ENCODE measurements at regions not wholly inside any gene's neighbourhood (a gene's known extent, or its start where the extent isn't known, plus 50 kb on each side); places are given as distances from the start of the nearest gene placed in this dataset.
"Not testable (repeated sequence)": the region's sequence is repeated elsewhere in the genome, so short reads cannot be mapped to it uniquely, and the experiment has no call there.

GRCh38 chr21:28052956-28053355 is 939.7 kb downstream of the LTN1 start:
- H3K9me3 ChIP-seq (ENCODE audit: control extremely low read depth in 1 of 5, control insufficient read depth in 4 of 5, insufficient read depth in 2 of 5, low read depth in 1 of 5, low read length in 4 of 5); POLR2A ChIA-PET; DNase-seq; CTCF ChIA-PET; H3K27me3 ChIP-seq (replicated peaks in 2 of 5; ENCODE audit: control insufficient read depth in 4 of 5, insufficient read depth in 5 of 5, low read length in 4 of 5); H3K27ac ChIP-seq (ENCODE audit: insufficient read depth in 1 of 2, low read depth in 1 of 2, low read length in 2 of 2, poor library complexity in 1 of 2, severe bottlenecking in 2 of 2); H3K4me1 ChIP-seq (ENCODE audit: control extremely low read depth in 1 of 4, control insufficient read depth in 4 of 4, insufficient read depth in 4 of 4, low read length in 3 of 4); H3K36me3 ChIP-seq (ENCODE audit: control insufficient read depth in 4 of 4, insufficient read depth in 4 of 4, low read length in 3 of 4); H3K4me3 ChIP-seq (ENCODE audit: control insufficient read depth in 1 of 7, extremely low read depth in 1 of 7, insufficient read depth in 4 of 7, low read depth in 2 of 7, low read length in 6 of 7): not testable (repeated sequence)
- WGBS (ENCODE audit: insufficient coverage): no CpG with 5 or more reads among the region's 1 CpG

DNA sequence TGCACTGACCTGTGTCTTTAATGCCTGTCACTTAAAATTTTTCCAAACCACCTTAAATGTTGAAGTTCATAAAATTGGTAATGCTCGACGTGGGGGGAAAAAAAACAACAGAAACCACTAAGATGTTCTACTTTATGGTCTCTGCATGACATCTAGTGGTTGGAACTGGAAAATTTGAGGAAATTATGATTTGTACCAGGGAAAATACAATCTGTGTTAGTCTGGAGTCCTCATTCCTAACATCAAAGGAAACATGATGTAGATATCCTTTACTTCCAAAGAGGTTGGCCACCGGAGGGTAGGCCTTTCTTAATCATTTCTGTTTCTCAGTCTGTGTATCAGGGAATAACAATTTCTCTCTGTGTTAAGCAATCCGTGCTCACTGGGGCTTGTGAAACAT is 941.0 kb downstream of the LTN1 start:
- CTCF ChIA-PET; H3K36me3 ChIP-seq (ENCODE audit: control insufficient read depth in 4 of 4, insufficient read depth in 4 of 4, low read length in 3 of 4); POLR2A ChIA-PET; H3K27me3 ChIP-seq (replicated peaks in 2 of 5; ENCODE audit: control insufficient read depth in 4 of 5, insufficient read depth in 5 of 5, low read length in 4 of 5); H3K27ac ChIP-seq (ENCODE audit: insufficient read depth in 1 of 2, low read depth in 1 of 2, low read length in 2 of 2, poor library complexity in 1 of 2, severe bottlenecking in 2 of 2); H3K4me1 ChIP-seq (ENCODE audit: control extremely low read depth in 1 of 4, control insufficient read depth in 4 of 4, insufficient read depth in 4 of 4, low read length in 3 of 4); H3K4me3 ChIP-seq (ENCODE audit: control insufficient read depth in 1 of 7, extremely low read depth in 1 of 7, insufficient read depth in 4 of 7, low read depth in 2 of 7, low read length in 6 of 7); H3K9me3 ChIP-seq (ENCODE audit: control extremely low read depth in 1 of 5, control insufficient read depth in 4 of 5, insufficient read depth in 2 of 5, low read depth in 1 of 5, low read length in 4 of 5): not testable (repeated sequence)
- DNase-seq: peak; percentile 31 to 72 (median 67)
- 0% methylated on average over 1 of the region's 4 CpGs for WGBS (ENCODE audit: insufficient coverage)

- CTCF ChIA-PET; H3K4me3 ChIP-seq (ENCODE audit: control insufficient read depth in 1 of 7, extremely low read depth in 1 of 7, insufficient read depth in 4 of 7, low read depth in 2 of 7, low read length in 6 of 7); H3K9me3 ChIP-seq (ENCODE audit: control extremely low read depth in 1 of 5, control insufficient read depth in 4 of 5, insufficient read depth in 2 of 5, low read depth in 1 of 5, low read length in 4 of 5); H3K27ac ChIP-seq (ENCODE audit: insufficient read depth in 1 of 2, low read depth in 1 of 2, low read length in 2 of 2, poor library complexity in 1 of 2, severe bottlenecking in 2 of 2); POLR2A ChIA-PET; H3K36me3 ChIP-seq (ENCODE audit: control insufficient read depth in 4 of 4, insufficient read depth in 4 of 4, low read length in 3 of 4); DNase-seq; H3K27me3 ChIP-seq (replicated peaks in 2 of 5; ENCODE audit: control insufficient read depth in 4 of 5, insufficient read depth in 5 of 5, low read length in 4 of 5); H3K4me1 ChIP-seq (ENCODE audit: control extremely low read depth in 1 of 4, control insufficient read depth in 4 of 4, insufficient read depth in 4 of 4, low read length in 3 of 4): not testable (repeated sequence)
Observed at GRCh38 chr21:28035692-28036091, 957.0 kb downstream of the LTN1 start.

GRCh38 chr21:28034916-28035315 is 957.8 kb downstream of the LTN1 start:
- DNase-seq; POLR2A ChIA-PET; H3K4me1 ChIP-seq (ENCODE audit: control extremely low read depth in 1 of 4, control insufficient read depth in 4 of 4, insufficient read depth in 4 of 4, low read length in 3 of 4); H3K27me3 ChIP-seq (replicated peaks in 2 of 5; ENCODE audit: control insufficient read depth in 4 of 5, insufficient read depth in 5 of 5, low read length in 4 of 5); H3K36me3 ChIP-seq (ENCODE audit: control insufficient read depth in 4 of 4, insufficient read depth in 4 of 4, low read length in 3 of 4); H3K4me3 ChIP-seq (ENCODE audit: control insufficient read depth in 1 of 7, extremely low read depth in 1 of 7, insufficient read depth in 4 of 7, low read depth in 2 of 7, low read length in 6 of 7); H3K27ac ChIP-seq (ENCODE audit: insufficient read depth in 1 of 2, low read depth in 1 of 2, low read length in 2 of 2, poor library complexity in 1 of 2, severe bottlenecking in 2 of 2); CTCF ChIA-PET: not testable (repeated sequence)
- H3K9me3 ChIP-seq (ENCODE audit: control extremely low read depth in 1 of 5, control insufficient read depth in 4 of 5, insufficient read depth in 2 of 5, low read depth in 1 of 5, low read length in 4 of 5): peaks cover 0 to 15% (median 3%) of the 10 kb centered on the region in 5 experiments
- no CpG with 5 or more reads among the region's 2 CpGs for WGBS (ENCODE audit: insufficient coverage)

DNA sequence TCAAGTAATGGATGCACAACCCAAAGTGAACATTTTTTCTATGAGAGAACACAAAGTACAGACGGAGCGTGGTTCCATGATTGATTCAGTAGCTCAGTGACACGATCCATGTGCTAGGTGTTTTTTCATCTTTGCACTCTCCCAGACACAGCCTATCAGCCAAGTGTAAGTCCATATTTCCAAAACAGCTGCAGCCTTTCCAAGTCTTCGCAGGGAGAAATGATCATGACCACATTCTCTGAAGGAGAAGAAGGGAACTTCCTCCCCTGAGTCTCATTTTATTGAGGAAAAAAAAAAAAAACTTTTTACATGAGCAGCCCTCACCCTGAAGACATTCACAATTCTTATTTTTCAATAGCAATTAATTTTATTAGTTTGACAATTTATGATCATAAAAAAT is 958.3 kb downstream of the LTN1 start:
- H3K36me3 ChIP-seq (ENCODE audit: control insufficient read depth in 4 of 4, insufficient read depth in 4 of 4, low read length in 3 of 4); DNase-seq; H3K4me1 ChIP-seq (ENCODE audit: control extremely low read depth in 1 of 4, control insufficient read depth in 4 of 4, insufficient read depth in 4 of 4, low read length in 3 of 4); H3K4me3 ChIP-seq (ENCODE audit: control insufficient read depth in 1 of 7, extremely low read depth in 1 of 7, insufficient read depth in 4 of 7, low read depth in 2 of 7, low read length in 6 of 7); H3K27ac ChIP-seq (ENCODE audit: insufficient read depth in 1 of 2, low read depth in 1 of 2, low read length in 2 of 2, poor library complexity in 1 of 2, severe bottlenecking in 2 of 2); CTCF ChIA-PET; POLR2A ChIA-PET; H3K27me3 ChIP-seq (replicated peaks in 2 of 5; ENCODE audit: control insufficient read depth in 4 of 5, insufficient read depth in 5 of 5, low read length in 4 of 5): not testable (repeated sequence)
- 100% methylated on average over 1 of the region's 4 CpGs for WGBS (ENCODE audit: insufficient coverage)
- peaks cover 0 to 13% (median 3%) of the 10 kb centered on the region in 5 experiments for H3K9me3 ChIP-seq (ENCODE audit: control extremely low read depth in 1 of 5, control insufficient read depth in 4 of 5, insufficient read depth in 2 of 5, low read depth in 1 of 5, low read length in 4 of 5)

- POLR2A ChIA-PET; H3K4me1 ChIP-seq (ENCODE audit: control extremely low read depth in 1 of 4, control insufficient read depth in 4 of 4, insufficient read depth in 4 of 4, low read length in 3 of 4); CTCF ChIA-PET; H3K4me3 ChIP-seq (ENCODE audit: control insufficient read depth in 1 of 7, extremely low read depth in 1 of 7, insufficient read depth in 4 of 7, low read depth in 2 of 7, low read length in 6 of 7); H3K27ac ChIP-seq (ENCODE audit: insufficient read depth in 1 of 2, low read depth in 1 of 2, low read length in 2 of 2, poor library complexity in 1 of 2, severe bottlenecking in 2 of 2); DNase-seq; H3K27me3 ChIP-seq (replicated peaks in 2 of 5; ENCODE audit: control insufficient read depth in 4 of 5, insufficient read depth in 5 of 5, low read length in 4 of 5); H3K36me3 ChIP-seq (ENCODE audit: control insufficient read depth in 4 of 4, insufficient read depth in 4 of 4, low read length in 3 of 4): not testable (repeated sequence)
- peaks cover 0 to 13% (median 3%) of the 10 kb centered on the region in 5 experiments for H3K9me3 ChIP-seq (ENCODE audit: control extremely low read depth in 1 of 5, control insufficient read depth in 4 of 5, insufficient read depth in 2 of 5, low read depth in 1 of 5, low read length in 4 of 5)
- 100% methylated on average over 1 of the region's 1 CpG for WGBS (ENCODE audit: insufficient coverage)
Observed at GRCh38 chr21:28032652-28033051, 960.0 kb downstream of the LTN1 start.

DNA sequence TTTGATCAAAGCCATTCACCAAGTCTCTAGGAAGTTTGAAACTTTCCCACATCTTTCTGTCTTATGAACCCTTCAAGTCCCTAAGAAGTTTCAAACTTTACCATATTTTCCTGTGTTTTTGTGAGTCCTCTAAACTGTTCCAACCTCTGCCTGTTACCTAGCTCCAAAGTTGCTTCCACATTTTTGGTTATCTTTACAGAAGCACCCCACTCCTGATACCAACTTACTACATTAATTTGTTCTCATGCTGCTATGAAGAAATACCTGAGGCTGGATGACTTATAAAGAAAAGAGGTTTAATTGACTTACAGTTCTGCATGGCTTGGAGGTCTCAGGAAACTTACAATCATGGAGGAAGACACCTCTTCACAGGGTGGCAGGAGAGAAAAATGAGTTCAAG is 961.6 kb downstream of the LTN1 start:
- H3K4me1 ChIP-seq (ENCODE audit: control extremely low read depth in 1 of 4, control insufficient read depth in 4 of 4, insufficient read depth in 4 of 4, low read length in 3 of 4); DNase-seq; H3K27me3 ChIP-seq (replicated peaks in 2 of 5; ENCODE audit: control insufficient read depth in 4 of 5, insufficient read depth in 5 of 5, low read length in 4 of 5); CTCF ChIA-PET; H3K27ac ChIP-seq (ENCODE audit: insufficient read depth in 1 of 2, low read depth in 1 of 2, low read length in 2 of 2, poor library complexity in 1 of 2, severe bottlenecking in 2 of 2); H3K36me3 ChIP-seq (ENCODE audit: control insufficient read depth in 4 of 4, insufficient read depth in 4 of 4, low read length in 3 of 4); POLR2A ChIA-PET; H3K4me3 ChIP-seq (ENCODE audit: control insufficient read depth in 1 of 7, extremely low read depth in 1 of 7, insufficient read depth in 4 of 7, low read depth in 2 of 7, low read length in 6 of 7): not testable (repeated sequence)
- H3K9me3 ChIP-seq (ENCODE audit: control extremely low read depth in 1 of 5, control insufficient read depth in 4 of 5, insufficient read depth in 2 of 5, low read depth in 1 of 5, low read length in 4 of 5): peaks cover 0 to 13% (median 3%) of the 10 kb centered on the region in 5 experiments

DNA sequence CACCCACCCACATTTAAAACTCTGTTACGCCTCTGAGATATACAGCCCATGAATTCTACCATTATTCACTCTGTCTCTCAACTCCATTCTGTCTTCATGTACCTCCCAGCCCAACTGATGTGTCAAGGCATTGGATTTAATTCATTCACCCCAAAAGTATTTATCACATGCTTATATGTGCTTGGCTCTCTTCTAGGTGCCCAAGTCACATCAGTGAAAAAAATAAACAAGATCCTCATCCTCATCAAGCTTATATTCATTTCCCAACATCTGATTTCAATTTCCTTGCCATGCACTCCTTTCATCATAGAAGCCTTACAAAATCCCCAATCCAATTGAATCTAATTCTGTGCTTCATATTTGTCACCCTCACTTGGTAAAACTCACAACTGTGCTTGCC is 967.6 kb downstream of the LTN1 start:
- H3K36me3 ChIP-seq (ENCODE audit: control insufficient read depth in 4 of 4, insufficient read depth in 4 of 4, low read length in 3 of 4): no peaks in the 10 kb centered on the region
- H3K4me1 ChIP-seq (ENCODE audit: control extremely low read depth in 1 of 4, control insufficient read depth in 4 of 4, insufficient read depth in 4 of 4, low read length in 3 of 4): no peaks in the 10 kb centered on the region
- ChIA-PET CTCF (no interaction called here), POLR2A (no interaction called here)
- H3K9me3 ChIP-seq (ENCODE audit: control extremely low read depth in 1 of 5, control insufficient read depth in 4 of 5, insufficient read depth in 2 of 5, low read depth in 1 of 5, low read length in 4 of 5): peaks cover 0 to under 1% (median under 1%) of the 10 kb centered on the region in 5 experiments
- no peak overlapping the region for H3K27ac ChIP-seq (ENCODE audit: insufficient read depth in 1 of 2, low read depth in 1 of 2, low read length in 2 of 2, poor library complexity in 1 of 2, severe bottlenecking in 2 of 2)
- H3K4me3 ChIP-seq (ENCODE audit: control insufficient read depth in 1 of 7, extremely low read depth in 1 of 7, insufficient read depth in 4 of 7, low read depth in 2 of 7, low read length in 6 of 7): no peak overlapping the region
- no peak for DNase-seq
- WGBS (ENCODE audit: insufficient coverage): 100% methylated on average over 1 of the region's 1 CpG
- H3K27me3 ChIP-seq (replicated peaks in 2 of 5; ENCODE audit: control insufficient read depth in 4 of 5, insufficient read depth in 5 of 5, low read length in 4 of 5): no peaks in the 10 kb centered on the region

All from common myeloid progenitor, CD34-positive (primary cell).